Vagina (tissue), 2 donors: ENCODE measurements at regions not wholly inside any gene's neighbourhood (a gene's known extent, or its start where the extent isn't known, plus 50 kb on each side); places are given as distances from the start of the nearest gene placed in this dataset.

Experiments
- DNase-seq, 2 donors: peaks; one replicate each; pipeline ENCODE4 v3.0.0-alpha.2; 2017; ENCODE audit errors: extremely low spot score in 2 of 2
- H3K27ac ChIP-seq: fragments of 200-600 bp; sonication (generic); one replicate; pipeline ENCODE4 v1.5.1; 2019
- H3K27me3 ChIP-seq: fragments of 200-600 bp; sonication (generic); one replicate; pipeline ENCODE4 v1.5.1; 2019
- H3K36me3 ChIP-seq, 2 donors: fragments of 200-600 bp; sonication (generic); one replicate each; pipeline ENCODE4 v1.5.1; 2017 to 2019
- H3K4me1 ChIP-seq: fragments of 200-600 bp; sonication (generic); one replicate; pipeline ENCODE4 v1.5.1; 2019
- H3K4me3 ChIP-seq, 2 donors: fragments of 200-600 bp; sonication (generic); 1 replicate in 1 of 2; 2 replicates in 1 of 2; pipeline ENCODE4 v1.5.1; 2016 to 2019
- H3K9me3 ChIP-seq: fragments of 200-600 bp; sonication (generic); one replicate; pipeline ENCODE4 v1.5.1; 2019
- CTCF ChIP-seq, 3 experiments: fragments of 450-650 bp in 2 of 3; fragments of 200-600 bp in 1 of 3; sonication (generic) in 1 of 3; IDR thresholded peaks; one replicate each; pipeline ENCODE4 v1.5.1; 2017 to 2019; ENCODE audit warnings: antibody characterized with exemption in 3 of 3, mild to moderate bottlenecking in 2 of 3, moderate library complexity in 2 of 3
- POLR2A ChIP-seq, 2 donors: fragments of 450-650 bp; IDR thresholded peaks; one replicate each; pipeline ENCODE4 v1.6.1; 2017; ENCODE audit warnings: antibody characterized with exemption in 2 of 2, mild to moderate bottlenecking in 2 of 2, moderate library complexity in 2 of 2
- POLR2AphosphoS5 ChIP-seq, 2 donors: sonication (generic); formaldehyde crosslinking; IDR thresholded peaks; one replicate each; pipeline ENCODE4 v1.9.0; 2017; ENCODE audit warnings: antibody characterized with exemption in 2 of 2, mild to moderate bottlenecking in 2 of 2, low read depth in 1 of 2; ENCODE audit not compliant: insufficient read depth in 1 of 2
- intact Hi-C: fragments of 100-400 bp; cut with DNase I; formaldehyde crosslinking; loops from one replicate; pipeline ENCODE4 v1.15.1; 2023

DNA sequence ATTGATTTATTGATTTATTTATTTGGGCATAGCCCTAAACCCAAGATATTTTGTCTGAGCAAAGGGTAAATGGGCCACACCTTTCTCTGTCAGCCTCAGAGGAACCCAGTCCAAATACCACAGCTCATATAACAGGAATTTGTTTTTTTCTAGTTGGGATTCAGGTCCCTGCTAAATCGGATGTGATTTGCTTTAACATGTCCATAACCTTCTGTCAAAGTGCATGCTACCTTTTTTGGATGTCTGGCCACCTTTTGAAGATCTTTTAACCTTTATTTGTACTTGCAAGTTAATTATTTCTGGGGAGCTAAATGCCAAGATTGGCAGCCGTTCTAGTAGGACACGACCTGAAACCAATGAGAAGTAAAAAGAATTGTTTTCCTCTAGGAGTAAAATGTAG, 303.2 kb upstream of the UBE2E3 start:
- H3K4me3 ChIP-seq: no peak overlapping the region

DNA sequence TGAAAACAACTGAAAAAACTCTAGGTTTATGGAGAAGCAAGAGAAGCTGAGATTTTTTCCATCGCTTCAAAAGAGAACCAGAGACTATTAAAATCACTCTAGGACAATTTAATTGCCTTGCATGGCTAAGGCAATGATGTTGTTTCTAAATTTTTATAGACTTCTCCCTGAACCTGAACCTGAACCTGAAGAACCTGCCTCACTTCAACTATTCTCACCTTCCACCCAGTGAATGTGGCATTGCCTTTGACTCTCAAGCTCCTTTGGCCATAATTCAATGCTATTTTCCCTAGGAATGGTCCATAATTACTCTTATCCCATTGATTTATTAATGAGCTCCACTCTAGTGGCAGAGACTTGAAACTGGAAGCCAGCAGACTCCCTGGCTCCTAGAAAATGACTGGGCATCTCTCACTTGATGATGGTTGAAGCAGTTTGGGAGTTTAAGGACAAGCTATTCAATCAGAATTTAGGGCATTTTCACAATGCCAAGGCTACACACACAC, 303.8 kb upstream of the UBE2E3 start:
- no peaks in the 10 kb centered on the region for H3K27me3 ChIP-seq
- intact Hi-C loops: no loop called here
- no peak for DNase-seq
- H3K4me3 ChIP-seq: no peak overlapping the region
- TF ChIP-seq CTCF (IDR thresholded peaks at IDR 0.05) (no peak), POLR2A (IDR thresholded peaks at IDR 0.05) (no peak), POLR2AphosphoS5 (IDR thresholded peaks at IDR 0.05; ENCODE audit: insufficient read depth in 1 of 2, low read depth in 1 of 2) (no peak)
- H3K9me3 ChIP-seq: no peaks in the 10 kb centered on the region
- H3K27ac ChIP-seq: no peak overlapping the region
- H3K36me3 ChIP-seq: no peaks in the 10 kb centered on the region
- peaks cover 32% of the 10 kb centered on the region for H3K4me1 ChIP-seq

More for the DNA sequence above, 303.2 kb upstream of the UBE2E3 start:
- no peak for TF ChIP-seq POLR2AphosphoS5 (IDR thresholded peaks at IDR 0.05; ENCODE audit: insufficient read depth in 1 of 2, low read depth in 1 of 2)
- no peak for TF ChIP-seq POLR2A (IDR thresholded peaks at IDR 0.05)
- no peak for TF ChIP-seq CTCF (IDR thresholded peaks at IDR 0.05)
- DNase-seq: no peak
- H3K27ac ChIP-seq: no peak overlapping the region
- no peaks in the 10 kb centered on the region for H3K27me3 ChIP-seq
- H3K36me3 ChIP-seq: no peaks in the 10 kb centered on the region
- H3K4me1 ChIP-seq: peaks cover 32% of the 10 kb centered on the region
- no peaks in the 10 kb centered on the region for H3K9me3 ChIP-seq
- intact Hi-C loops: no loop called here

GRCh38 chr2:180675170-180675569, 305.2 kb upstream of the UBE2E3 start:
- no peak for TF ChIP-seq CTCF (IDR thresholded peaks at IDR 0.05)
- TF ChIP-seq POLR2AphosphoS5 (IDR thresholded peaks at IDR 0.05; ENCODE audit: insufficient read depth in 1 of 2, low read depth in 1 of 2): no peak
- TF ChIP-seq POLR2A (IDR thresholded peaks at IDR 0.05): no peak
- no peak for DNase-seq
- no peaks in the 10 kb centered on the region for H3K36me3 ChIP-seq
- no peak overlapping the region for H3K4me3 ChIP-seq
- intact Hi-C loops: no loop called here
- no peaks in the 10 kb centered on the region for H3K27me3 ChIP-seq
- no peaks in the 10 kb centered on the region for H3K9me3 ChIP-seq
- no peak overlapping the region for H3K27ac ChIP-seq
- peaks cover 32% of the 10 kb centered on the region for H3K4me1 ChIP-seq

DNA sequence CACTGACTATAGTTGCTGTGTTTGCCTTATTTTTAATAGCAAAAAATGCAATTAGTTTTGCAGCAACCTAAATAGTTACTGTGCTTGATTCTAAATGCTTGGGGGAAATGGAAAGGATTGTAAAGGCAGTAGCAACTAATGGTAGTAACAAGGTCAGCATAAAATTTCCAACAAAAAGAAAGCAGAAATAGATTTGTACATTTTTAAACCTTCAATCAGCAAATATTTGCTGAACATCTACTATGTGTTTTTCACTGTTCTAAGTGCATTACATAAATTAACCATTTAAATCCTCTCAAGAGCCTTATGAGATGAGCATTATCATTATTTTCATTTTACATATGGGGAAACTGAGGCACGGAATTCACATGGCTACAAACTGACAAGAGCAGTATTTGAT, 308.0 kb upstream of the UBE2E3 start:
- H3K4me1 ChIP-seq: peaks cover 10% of the 10 kb centered on the region
- intact Hi-C loops: no loop called here
- no peak overlapping the region for H3K27ac ChIP-seq
- no peaks in the 10 kb centered on the region for H3K9me3 ChIP-seq
- DNase-seq: no peak
- TF ChIP-seq CTCF (IDR thresholded peaks at IDR 0.05) (no peak), POLR2AphosphoS5 (IDR thresholded peaks at IDR 0.05; ENCODE audit: insufficient read depth in 1 of 2, low read depth in 1 of 2) (no peak), POLR2A (IDR thresholded peaks at IDR 0.05) (no peak)
- H3K36me3 ChIP-seq: no peaks in the 10 kb centered on the region
- no peaks in the 10 kb centered on the region for H3K27me3 ChIP-seq
- no peak overlapping the region for H3K4me3 ChIP-seq

DNA sequence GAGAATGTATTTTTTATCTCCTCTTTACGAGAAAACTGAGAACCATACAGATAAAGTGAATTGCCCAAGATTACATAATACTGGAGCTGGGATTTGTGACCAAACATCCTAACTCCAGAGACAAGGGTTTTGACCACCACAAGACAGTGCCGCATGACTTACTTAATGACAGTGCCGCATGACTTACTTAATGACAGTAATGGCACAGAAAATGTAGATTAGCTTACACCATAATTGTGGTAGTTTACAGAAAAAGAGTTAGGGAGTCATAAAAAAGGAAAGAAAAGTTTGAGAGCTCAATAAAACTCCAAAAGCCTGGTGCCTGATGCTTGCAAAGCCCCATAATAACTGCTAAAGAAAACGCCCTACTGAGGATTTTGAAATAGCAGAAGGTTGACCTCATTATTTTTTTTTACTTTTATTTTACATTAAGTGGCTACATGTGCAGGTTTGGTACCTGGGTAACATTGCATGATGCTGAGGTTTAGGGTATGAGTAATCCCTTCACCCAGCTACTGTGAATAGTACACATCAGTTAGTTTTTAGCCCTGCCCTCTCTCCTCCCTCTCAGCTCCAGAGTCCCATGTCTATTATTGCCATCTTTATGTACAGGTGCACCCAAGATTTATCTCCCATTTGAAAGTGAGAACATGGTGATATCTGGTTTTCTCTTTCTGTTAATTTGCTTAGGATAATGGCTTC, 310.0 kb upstream of the UBE2E3 start:
- H3K4me3 ChIP-seq: no peak overlapping the region
- no peaks in the 10 kb centered on the region for H3K36me3 ChIP-seq
- no peak for DNase-seq
- no peaks in the 10 kb centered on the region for H3K9me3 ChIP-seq
- intact Hi-C loops: no loop called here
- H3K27ac ChIP-seq: no peak overlapping the region
- peaks cover 6% of the 10 kb centered on the region for H3K4me1 ChIP-seq
- TF ChIP-seq POLR2A (IDR thresholded peaks at IDR 0.05) (no peak), CTCF (IDR thresholded peaks at IDR 0.05) (no peak), POLR2AphosphoS5 (IDR thresholded peaks at IDR 0.05; ENCODE audit: insufficient read depth in 1 of 2, low read depth in 1 of 2) (no peak)
- H3K27me3 ChIP-seq: no peaks in the 10 kb centered on the region
